GM18868 (cell line): ENCODE measurements at regions not wholly inside any gene's neighbourhood (a gene's known extent, or its start where the extent isn't known, plus 50 kb on each side); places are given as distances from the start of the nearest gene placed in this dataset.

Experiments used
- ATAC-seq: cut with Tn5 transposase; IDR thresholded peaks from one replicate; pipeline ENCODE4 v1.9.1; 2021; ENCODE audit warnings: mild to moderate bottlenecking, moderate library complexity; ENCODE audit not compliant: unreplicated experiment

- no peak for ATAC-seq
Observed at GRCh38 chr13:32859707-32860292, 156.4 kb upstream of the KL start.

- ATAC-seq, result no peak
Observed at GRCh38 chr13:32861304-32861703, 154.9 kb upstream of the KL start.

- no peak for ATAC-seq
Observed at GRCh38 chr13:32863596-32863995, 152.6 kb upstream of the KL start.

GRCh38 chr13:32866921-32867320, 149.3 kb upstream of the KL start:
- ATAC-seq, result no peak

- no peak for ATAC-seq
Observed at GRCh38 chr13:32877491-32877890, 138.7 kb upstream of the KL start.

- no peak for ATAC-seq
Observed at GRCh38 chr13:32878163-32878562, 138.1 kb upstream of the KL start.

- ATAC-seq, result no peak
Observed at GRCh38 chr13:32880636-32881035, 135.6 kb upstream of the KL start.

GRCh38 chr13:32881074-32881776, 135.0 kb upstream of the KL start:
- ATAC-seq, result no peak

- no peak for ATAC-seq
Observed at GRCh38 chr13:32881777-32882145, 134.5 kb upstream of the KL start.

GRCh38 chr13:32882691-32883090, 133.5 kb upstream of the KL start:
- no peak for ATAC-seq

- ATAC-seq, result no peak
Observed at GRCh38 chr13:32883474-32883873, 132.7 kb upstream of the KL start.

- no peak for ATAC-seq
Observed at GRCh38 chr13:32887617-32888016, 128.6 kb upstream of the KL start.

- no peak for ATAC-seq
Observed at GRCh38 chr13:32889986-32890565, 126.1 kb upstream of the KL start.

GRCh38 chr13:32893176-32893575, 123.0 kb upstream of the KL start:
- ATAC-seq, result no peak

GRCh38 chr13:32894589-32895001, 121.6 kb upstream of the KL start:
- ATAC-seq, result no peak

- ATAC-seq, result no peak
Observed at GRCh38 chr13:32895296-32895695, 120.9 kb upstream of the KL start.

- ATAC-seq, result no peak
Observed at GRCh38 chr13:32897296-32897695, 118.9 kb upstream of the KL start.

GRCh38 chr13:32902029-32902780, 114.0 kb upstream of the KL start:
- ATAC-seq, result no peak

GRCh38 chr13:32902874-32903273, 113.3 kb upstream of the KL start:
- ATAC-seq, result no peak

- no peak for ATAC-seq
Observed at GRCh38 chr13:32903720-32904119, 112.5 kb upstream of the KL start.

GRCh38 chr13:32904266-32904665, 112.0 kb upstream of the KL start:
- ATAC-seq, result no peak
